ENCODE measurements at regions not wholly inside any gene's neighbourhood (a gene's known extent, or its start where the extent isn't known, plus 50 kb on each side); places are given as distances from the start of the nearest gene placed in this dataset.

DNA sequence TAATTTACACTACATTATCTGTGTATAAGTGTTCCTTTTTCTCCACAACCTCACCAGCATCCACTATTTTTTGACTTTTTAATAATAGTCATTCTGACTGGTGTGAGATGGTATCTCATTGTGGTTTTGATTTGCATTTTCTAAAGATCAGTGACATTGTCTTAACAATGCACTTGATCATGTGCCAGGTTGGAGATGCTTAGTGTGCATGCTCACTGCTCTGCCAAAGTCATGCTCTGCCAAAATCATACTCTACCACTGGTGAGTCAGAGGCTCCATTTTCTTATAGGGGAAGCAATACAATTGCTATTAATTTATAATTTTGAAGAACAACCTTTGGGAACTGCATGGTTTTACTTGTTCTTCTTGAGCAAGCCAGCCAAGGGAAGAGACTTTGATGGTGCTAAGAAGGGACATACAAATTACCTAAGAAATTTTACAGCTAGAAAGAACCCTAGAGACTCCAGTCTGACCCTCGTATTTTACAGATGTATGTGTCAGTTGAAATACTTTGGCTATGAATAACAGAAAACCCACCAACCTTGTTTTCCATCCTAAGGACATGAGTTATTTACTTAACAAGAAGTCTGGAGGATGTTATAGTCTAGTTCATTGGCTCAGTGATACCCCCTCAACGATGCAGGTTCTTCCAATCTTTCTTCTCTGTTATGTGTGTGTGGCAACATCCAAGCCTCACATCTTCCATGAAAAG lies 368.9 kb downstream of the DDX10 start:
- peaks cover 7% of the 10 kb centered on the region for H3F3A ChIP-seq (ENCODE audit: low read depth)
- Mint-ChIP-seq H3K27ac (no peak overlapping the region), H3K27me3 (ENCODE audit: insufficient read depth, low read depth) (no peaks in the 10 kb centered on the region), H3K4me1 (peaks cover 16% of the 10 kb centered on the region), H3K9me3 (peaks cover 6% of the 10 kb centered on the region), H3K36me3 (no peaks in the 10 kb centered on the region), H3K4me3 (no peak overlapping the region)
- no peaks in the 10 kb centered on the region for H3K9me3 ChIP-seq (ENCODE audit: low read depth)
- H2AFZ ChIP-seq (replicated peaks) = no peak overlapping the region
- H3K9ac ChIP-seq = no peak overlapping the region
- TF ChIP-seq EZH2phosphoT487 (IDR thresholded peaks at IDR 0.05) = no peak
- TF ChIP-seq EZH2 (IDR thresholded peaks at IDR 0.05) = no peak
- TF ChIP-seq, protein P1, sequence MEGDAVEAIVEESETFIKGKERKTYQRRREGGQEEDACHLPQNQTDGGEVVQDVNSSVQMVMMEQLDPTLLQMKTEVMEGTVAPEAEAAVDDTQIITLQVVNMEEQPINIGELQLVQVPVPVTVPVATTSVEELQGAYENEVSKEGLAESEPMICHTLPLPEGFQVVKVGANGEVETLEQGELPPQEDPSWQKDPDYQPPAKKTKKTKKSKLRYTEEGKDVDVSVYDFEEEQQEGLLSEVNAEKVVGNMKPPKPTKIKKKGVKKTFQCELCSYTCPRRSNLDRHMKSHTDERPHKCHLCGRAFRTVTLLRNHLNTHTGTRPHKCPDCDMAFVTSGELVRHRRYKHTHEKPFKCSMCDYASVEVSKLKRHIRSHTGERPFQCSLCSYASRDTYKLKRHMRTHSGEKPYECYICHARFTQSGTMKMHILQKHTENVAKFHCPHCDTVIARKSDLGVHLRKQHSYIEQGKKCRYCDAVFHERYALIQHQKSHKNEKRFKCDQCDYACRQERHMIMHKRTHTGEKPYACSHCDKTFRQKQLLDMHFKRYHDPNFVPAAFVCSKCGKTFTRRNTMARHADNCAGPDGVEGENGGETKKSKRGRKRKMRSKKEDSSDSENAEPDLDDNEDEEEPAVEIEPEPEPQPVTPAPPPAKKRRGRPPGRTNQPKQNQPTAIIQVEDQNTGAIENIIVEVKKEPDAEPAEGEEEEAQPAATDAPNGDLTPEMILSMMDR (IDR thresholded peaks at IDR 0.05) = no peak
- H3K79me2 ChIP-seq (ENCODE audit: low read depth) = no peaks in the 10 kb centered on the region
- no peak for DNase-seq (ENCODE audit: low spot score)
- H4K20me1 ChIP-seq (ENCODE audit: low read depth) = no peaks in the 10 kb centered on the region
- no peak overlapping the region for H3K27ac ChIP-seq
- H3K27me3 ChIP-seq = no peaks in the 10 kb centered on the region
- H3K4me3 ChIP-seq = no peak overlapping the region
- no peaks in the 10 kb centered on the region for H3K36me3 ChIP-seq
- H3K4me1 ChIP-seq = peaks cover 25% of the 10 kb centered on the region
- H3K4me2 ChIP-seq = no peak overlapping the region

DNA sequence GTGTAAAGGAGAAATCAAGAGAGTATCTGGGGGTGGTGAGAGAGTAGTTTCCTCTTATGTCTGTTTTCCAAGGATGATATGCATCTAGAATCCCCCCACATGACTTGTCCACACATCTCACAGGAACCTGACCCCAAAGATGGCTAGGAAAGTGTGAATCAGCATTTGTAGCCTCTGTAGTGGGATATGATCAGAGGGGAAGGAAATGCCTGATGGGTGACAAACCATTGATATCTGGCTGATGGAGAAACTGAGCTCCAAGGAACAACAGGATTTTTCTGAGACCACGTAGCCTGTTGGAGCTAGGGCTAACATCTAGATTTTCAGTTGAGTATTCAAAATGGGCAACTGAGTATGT lies 369.4 kb downstream of the DDX10 start:
- H3K4me1 ChIP-seq = peaks cover 26% of the 10 kb centered on the region
- no peak for DNase-seq (ENCODE audit: low spot score)
- no peak overlapping the region for H3K27ac ChIP-seq
- H3K36me3 ChIP-seq = no peaks in the 10 kb centered on the region
- peaks cover 19% of the 10 kb centered on the region for H3K4me1 Mint-ChIP-seq
- H4K20me1 ChIP-seq (ENCODE audit: low read depth) = no peaks in the 10 kb centered on the region
- no peaks in the 10 kb centered on the region for H3K27me3 Mint-ChIP-seq (ENCODE audit: insufficient read depth, low read depth)
- H3F3A ChIP-seq (ENCODE audit: low read depth) = peaks cover 7% of the 10 kb centered on the region
- no peaks in the 10 kb centered on the region for H3K9me3 ChIP-seq (ENCODE audit: low read depth)
- no peaks in the 10 kb centered on the region for H3K36me3 Mint-ChIP-seq
- no peak overlapping the region for H2AFZ ChIP-seq (replicated peaks)
- no peak overlapping the region for H3K4me2 ChIP-seq
- H3K4me3 ChIP-seq = no peak overlapping the region
- no peaks in the 10 kb centered on the region for H3K27me3 ChIP-seq
- TF ChIP-seq, protein P1 (IDR thresholded peaks at IDR 0.05) = no peak
- TF ChIP-seq EZH2 (IDR thresholded peaks at IDR 0.05) (no peak), EZH2phosphoT487 (IDR thresholded peaks at IDR 0.05) (no peak)
- H3K4me3 Mint-ChIP-seq = no peak overlapping the region
- H3K27ac Mint-ChIP-seq = no peak overlapping the region
- H3K9ac ChIP-seq = no peak overlapping the region
- H3K79me2 ChIP-seq (ENCODE audit: low read depth) = no peaks in the 10 kb centered on the region
- peaks cover 6% of the 10 kb centered on the region for H3K9me3 Mint-ChIP-seq

DNA sequence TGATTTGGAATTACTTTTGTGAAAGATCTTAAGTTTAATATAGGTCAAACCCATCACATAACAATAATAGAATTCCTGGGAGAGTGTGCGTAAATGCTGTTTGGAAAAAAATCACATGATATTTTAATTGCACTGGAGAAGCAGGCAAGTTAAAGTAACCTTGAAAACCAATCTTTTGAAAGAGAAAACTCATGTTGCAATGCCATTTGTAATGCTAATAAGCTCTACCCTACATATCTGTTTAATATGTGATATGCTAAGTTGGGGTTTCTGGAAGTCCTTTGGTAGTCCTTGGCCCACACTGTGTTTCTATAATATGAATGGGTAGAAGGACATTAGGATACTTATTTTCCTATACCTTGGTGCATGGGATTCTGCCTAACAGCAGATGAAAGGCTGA lies 370.4 kb downstream of the DDX10 start:
- Mint-ChIP-seq H3K4me1 (peaks cover 25% of the 10 kb centered on the region), H3K27ac (no peak overlapping the region), H3K4me3 (no peak overlapping the region), H3K36me3 (no peaks in the 10 kb centered on the region), H3K9me3 (peaks cover 6% of the 10 kb centered on the region), H3K27me3 (ENCODE audit: insufficient read depth, low read depth) (peaks cover 2% of the 10 kb centered on the region)
- Histone ChIP-seq H2AFZ (replicated peaks) (no peak overlapping the region), H3K27me3 (no peaks in the 10 kb centered on the region), H3K27ac (no peak overlapping the region), H3K9me3 (ENCODE audit: low read depth) (no peaks in the 10 kb centered on the region), H3K4me2 (no peak overlapping the region), H3K79me2 (ENCODE audit: low read depth) (no peaks in the 10 kb centered on the region), H3K36me3 (no peaks in the 10 kb centered on the region), H3K9ac (no peak overlapping the region), H3K4me1 (peaks cover 26% of the 10 kb centered on the region), H3K4me3 (no peak overlapping the region), H3F3A (ENCODE audit: low read depth) (peaks cover 7% of the 10 kb centered on the region), H4K20me1 (ENCODE audit: low read depth) (no peaks in the 10 kb centered on the region)
- DNase-seq (ENCODE audit: low spot score) = no peak
- TF ChIP-seq EZH2phosphoT487 (IDR thresholded peaks at IDR 0.05) = no peak
- TF ChIP-seq, protein P1 (IDR thresholded peaks at IDR 0.05) = no peak
- no peak for TF ChIP-seq EZH2 (IDR thresholded peaks at IDR 0.05)

Data from neural progenitor cell (in vitro differentiated cells).